CD4-positive, alpha-beta T cell treated with Interleukin-15 for 1 hour (primary cell): ENCODE measurements at regions not wholly inside any gene's neighbourhood (a gene's known extent, or its start where the extent isn't known, plus 50 kb on each side); places are given as distances from the start of the nearest gene placed in this dataset.
"Not testable (repeated sequence)": the region's sequence is repeated elsewhere in the genome, so short reads cannot be mapped to it uniquely, and the experiment has no call there.

Source experiments
- DNase-seq: peaks from one replicate; pipeline ENCODE4 v3.0.0-alpha.2; 2020

DNA sequence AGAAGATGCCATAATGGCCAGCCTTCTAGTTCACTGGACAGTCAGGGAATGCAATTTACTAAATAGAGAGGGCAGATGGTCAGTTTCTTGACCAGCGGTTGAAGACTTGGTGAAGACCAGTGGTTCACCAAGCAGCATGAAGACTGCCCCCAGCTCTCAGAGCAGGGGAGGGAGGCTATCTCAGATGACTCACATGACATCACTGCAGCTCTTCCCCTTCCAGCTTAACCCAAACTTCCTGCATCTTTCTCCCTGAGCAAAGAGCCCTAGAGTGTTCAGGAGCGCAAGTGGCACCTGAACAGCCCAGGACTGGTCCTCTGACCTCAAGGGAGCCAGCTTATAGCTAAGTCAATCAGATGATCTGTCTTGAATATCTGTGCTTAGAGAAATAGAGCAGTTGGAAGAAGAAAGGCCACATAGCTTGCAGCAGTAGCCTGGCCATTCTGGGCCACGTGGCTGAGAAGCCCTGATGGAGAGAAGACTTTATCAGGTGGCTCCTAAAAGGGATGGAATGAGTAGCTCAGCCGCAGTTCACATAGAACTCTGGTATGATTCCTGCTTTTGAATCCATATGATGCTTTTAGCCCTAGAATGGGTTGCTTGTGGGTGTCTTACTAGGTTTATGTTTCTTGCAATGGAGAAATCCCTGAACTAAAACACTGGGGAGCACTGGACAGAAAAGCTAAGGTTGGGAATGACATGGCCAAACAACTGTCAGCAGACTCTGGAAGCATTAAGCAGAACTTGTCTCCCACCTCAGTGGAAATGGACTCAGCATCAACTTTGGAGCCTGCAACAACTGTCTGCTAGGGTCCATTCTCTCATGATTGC, 392.1 kb upstream of the CCL2 start:
- DNase-seq, result no peak

GRCh38 chr17:33864758-33865229, 390.3 kb upstream of the CCL2 start:
- no peak for DNase-seq

GRCh38 chr17:33868899-33869298, 386.2 kb upstream of the CCL2 start:
- DNase-seq, result no peak

DNA sequence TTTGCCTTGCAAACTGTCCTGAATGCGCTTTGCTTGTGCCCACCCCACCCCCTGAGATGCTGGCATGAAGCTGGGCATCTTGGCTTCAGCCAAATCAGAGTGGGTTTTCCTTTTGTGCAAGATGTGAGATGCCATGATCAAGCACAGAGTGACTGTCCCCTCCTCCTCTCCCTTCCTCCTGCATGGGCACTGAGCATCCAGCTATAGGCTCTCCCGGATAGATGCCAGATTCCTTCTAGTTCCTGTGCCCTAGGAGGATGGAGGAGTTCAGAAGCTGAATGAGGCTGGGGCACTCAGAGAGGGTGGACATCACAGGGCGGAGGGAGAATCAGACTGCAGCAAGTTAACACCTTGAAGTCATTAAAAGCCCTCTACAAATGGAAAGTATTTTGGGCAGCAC, 384.1 kb upstream of the CCL2 start:
- no peak for DNase-seq

DNA sequence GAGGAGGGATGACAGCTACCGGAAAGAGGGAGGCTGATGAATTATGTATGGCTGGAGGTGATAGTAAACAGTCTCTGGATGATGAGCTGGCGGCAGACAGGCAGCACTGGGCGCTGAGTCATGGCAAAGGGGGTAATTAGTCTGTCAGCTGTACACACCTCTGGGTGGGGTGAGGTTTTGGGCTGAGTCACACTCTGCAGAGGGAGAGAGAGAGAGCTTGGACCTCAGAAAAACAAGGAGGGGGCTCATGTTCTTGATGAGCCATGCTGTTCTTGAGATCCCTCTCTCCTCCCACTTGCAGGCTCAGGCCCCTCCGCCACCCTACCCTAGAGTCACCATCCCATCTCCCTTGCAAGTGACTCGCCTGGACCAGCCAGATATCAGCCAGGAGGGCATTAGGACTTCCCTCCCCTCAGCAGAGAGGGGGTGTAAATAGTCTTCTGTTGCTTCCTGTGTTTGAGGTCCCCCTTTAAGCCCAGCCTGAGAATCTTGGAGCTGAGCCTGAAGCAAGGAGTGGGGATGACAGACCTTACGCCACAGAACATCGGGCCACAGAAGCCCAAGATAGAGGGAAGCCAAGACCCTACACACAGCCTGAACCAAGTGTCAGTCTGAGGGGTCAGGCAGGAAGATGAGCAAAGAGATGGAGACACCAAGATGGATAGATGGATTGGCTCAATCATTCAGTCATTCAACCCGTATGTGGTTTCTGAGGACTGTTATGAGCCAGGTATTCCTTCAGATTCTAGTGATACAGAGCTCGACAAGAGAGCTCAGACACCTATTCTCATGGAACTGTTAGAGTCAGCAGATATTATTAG, 383.2 kb upstream of the CCL2 start:
- DNase-seq, result no peak

DNA sequence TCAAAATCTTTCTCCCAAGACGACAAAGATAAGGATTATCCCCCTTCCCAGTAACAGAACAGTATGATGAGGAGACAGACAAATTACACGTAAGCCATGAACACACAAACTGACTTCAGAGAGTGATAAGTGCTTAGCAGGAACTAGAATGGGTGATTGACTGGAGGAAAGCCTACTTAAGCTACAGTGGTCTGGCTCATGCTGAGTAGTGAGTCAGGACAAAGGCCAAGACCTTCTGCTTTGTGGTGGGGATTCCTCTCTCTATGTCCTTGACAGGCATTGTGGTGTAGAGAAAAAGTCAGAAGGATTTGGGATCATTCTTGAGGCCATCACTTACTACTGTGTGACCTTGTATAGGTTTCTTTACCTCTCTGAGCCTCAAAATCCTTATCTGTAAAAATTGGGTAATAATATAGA, 381.9 kb upstream of the CCL2 start:
- no peak for DNase-seq

GRCh38 chr17:33874617-33875060, 380.4 kb upstream of the CCL2 start:
- DNase-seq, result peak; percentile 25

DNA sequence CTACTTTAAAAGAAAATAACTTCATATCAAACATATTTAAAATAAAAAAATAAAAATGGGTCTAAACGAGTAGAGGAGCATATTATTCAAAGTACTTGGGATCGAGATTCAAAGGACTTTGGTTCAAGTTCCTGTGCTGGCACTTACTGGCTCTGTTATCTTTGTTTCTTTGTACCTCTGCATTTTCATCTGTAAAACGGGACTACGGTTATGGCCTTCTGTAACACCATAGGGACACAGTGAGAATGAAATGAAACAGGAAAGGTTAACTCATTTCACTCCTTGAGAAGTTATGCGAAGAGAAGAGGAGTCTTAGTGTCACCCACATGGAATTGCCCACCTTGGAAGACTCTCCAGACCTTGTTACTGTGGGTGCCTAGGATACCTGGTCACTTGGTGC, 379.1 kb upstream of the CCL2 start:
- DNase-seq, result no peak

GRCh38 chr17:33882273-33882672, 372.8 kb upstream of the CCL2 start:
- not testable (repeated sequence) for DNase-seq

DNA sequence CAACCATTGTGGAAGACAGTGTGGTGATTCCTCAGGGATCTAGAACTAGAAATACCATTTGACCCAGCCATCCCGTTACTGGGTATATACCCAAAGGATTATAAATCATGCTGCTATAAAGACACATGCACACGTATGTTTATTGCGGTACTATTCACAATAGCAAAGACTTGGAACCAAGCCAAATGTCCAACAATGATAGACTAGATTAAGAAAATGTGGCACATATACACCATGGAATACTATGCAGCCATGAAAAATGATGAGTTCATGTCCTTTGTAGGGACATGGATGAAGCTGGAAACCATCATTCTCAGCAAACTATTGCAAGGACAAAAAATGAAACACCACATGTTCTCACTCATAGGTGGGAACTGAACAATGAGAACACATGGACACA, 372.4 kb upstream of the CCL2 start:
- not testable (repeated sequence) for DNase-seq

GRCh38 chr17:33888455-33888854, 366.6 kb upstream of the CCL2 start:
- DNase-seq, result no peak

- DNase-seq, result no peak
These were observed 366.0 kb upstream of the CCL2 start for GRCh38 chr17:33889040-33889439.

DNA sequence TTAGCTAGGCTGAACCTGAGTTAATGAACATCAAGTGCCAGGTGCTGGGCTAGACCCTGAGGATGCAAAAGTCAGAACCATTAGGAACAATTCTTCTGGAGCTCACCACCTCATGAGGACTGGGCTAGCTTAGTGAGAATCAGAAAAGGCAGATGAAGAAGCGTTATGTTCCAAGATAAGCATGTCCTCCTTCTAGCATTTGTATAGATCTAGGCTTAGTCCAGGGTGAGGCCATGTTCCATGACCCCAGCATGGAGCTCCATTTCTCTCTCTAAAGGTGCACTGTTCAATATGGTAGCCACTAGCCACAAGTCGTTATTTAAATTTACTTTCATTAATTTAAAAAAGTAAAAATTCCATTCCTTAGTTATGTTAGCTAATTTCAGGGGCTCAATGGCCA, 365.3 kb upstream of the CCL2 start:
- no peak for DNase-seq

- DNase-seq, result no peak
These were observed 362.1 kb upstream of the CCL2 start for GRCh38 chr17:33892717-33893591.

- no peak for DNase-seq
These were observed 359.6 kb upstream of the CCL2 start for GRCh38 chr17:33895491-33895890.

DNA sequence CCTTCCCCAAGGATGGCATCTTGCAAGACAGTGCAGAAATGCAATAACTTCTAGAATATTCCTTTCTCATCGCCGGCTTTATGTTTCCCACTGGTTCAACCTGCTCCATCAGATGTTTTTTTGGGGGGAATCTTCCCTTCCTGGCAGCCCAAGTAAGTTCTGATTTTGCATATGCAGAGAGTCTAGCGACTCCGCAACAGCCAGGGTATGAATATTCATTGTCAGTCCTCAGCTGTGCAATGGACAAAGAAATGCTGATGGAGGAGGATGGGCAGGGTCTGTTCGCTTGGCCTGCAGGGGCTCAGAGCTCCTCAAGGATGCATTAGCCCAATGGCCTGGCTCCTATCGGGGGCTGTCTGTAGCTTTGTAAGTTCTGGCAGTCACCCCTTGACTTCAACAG, 358.8 kb upstream of the CCL2 start:
- no peak for DNase-seq

- DNase-seq, result no peak
These were observed 354.0 kb upstream of the CCL2 start for GRCh38 chr17:33901085-33901484.

DNA sequence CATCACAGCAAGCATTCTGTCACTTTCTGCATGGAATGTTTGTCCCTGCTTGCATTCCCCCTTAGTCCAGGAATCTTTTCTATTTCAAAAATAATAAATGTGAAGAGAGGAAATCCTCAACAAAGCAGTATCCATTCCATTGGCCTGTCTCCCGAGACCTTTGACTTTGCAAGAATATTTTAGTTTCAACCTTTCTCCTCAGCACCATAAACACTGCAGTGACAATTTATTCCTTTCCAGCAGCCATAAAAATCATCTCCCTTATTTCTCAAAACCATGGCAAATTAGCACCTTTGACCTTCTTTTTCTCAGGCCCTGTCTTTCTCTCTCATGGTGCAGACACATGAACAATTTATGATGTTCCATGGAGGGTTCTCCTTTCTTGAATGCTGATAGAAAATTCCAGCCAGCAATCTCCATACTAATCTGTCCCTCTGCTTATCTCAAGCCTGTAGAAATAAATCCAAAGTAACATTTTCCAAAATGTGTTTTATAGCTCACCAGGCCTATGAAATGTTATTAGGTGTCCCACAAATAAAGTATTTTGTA, 352.1 kb upstream of the CCL2 start:
- DNase-seq, result no peak

- no peak for DNase-seq
These were observed 350.6 kb upstream of the CCL2 start for GRCh38 chr17:33904476-33904875.

- no peak for DNase-seq
These were observed 349.7 kb upstream of the CCL2 start for GRCh38 chr17:33905338-33905800.

DNA sequence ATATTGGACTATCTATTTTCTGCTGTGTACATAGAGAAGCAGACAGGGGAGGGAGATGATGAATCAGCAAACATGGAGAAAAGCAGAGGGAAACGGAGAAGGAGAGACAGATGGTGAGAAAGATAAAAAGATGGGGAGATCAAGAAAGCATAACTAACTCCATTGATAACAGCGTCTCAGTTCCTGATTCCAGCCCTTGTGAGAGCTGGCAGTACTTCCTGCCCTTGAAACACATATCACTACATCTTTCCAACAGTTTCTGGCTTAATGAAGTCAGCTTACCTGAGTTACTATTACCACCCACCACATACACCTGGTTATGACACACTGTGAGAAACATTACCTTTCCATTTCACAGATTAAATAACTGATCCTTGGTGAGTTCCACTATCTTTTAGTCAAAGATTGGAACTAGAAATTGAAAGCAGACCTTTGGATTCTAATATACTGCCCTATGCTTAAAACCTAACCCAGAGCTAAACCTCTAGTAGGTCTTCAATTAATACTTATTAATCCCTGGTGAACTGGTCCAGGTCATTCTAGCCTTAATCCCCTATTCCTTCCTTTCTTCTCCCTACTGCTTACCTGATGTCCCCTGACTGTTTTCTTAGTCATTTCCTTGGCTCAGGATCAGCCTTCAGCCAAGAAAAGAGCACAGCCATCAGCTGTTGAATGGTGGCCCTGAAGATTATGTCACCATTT, 346.6 kb upstream of the CCL2 start:
- no peak for DNase-seq
